ENCODE measurements at regions not wholly inside any gene's neighbourhood (a gene's known extent, or its start where the extent isn't known, plus 50 kb on each side); places are given as distances from the start of the nearest gene placed in this dataset.

- no peak for DNase-seq (ENCODE audit: low read depth, low spot score)
- H3K9me3 ChIP-seq (ENCODE audit: control insufficient read depth in 1 of 2, insufficient read depth in 1 of 2, low read depth in 1 of 2, low read length in 2 of 2) = no peaks in the 10 kb centered on the region
- intact Hi-C loops (cut with micrococcal nuclease) = no loop called here
- no peak overlapping the region for H3K4me2 ChIP-seq (ENCODE audit: low read length)
- no peaks in the 10 kb centered on the region for H3K27me3 ChIP-seq (ENCODE audit: insufficient read depth, low read length)
- no peak overlapping the region for H3K4me3 ChIP-seq (replicated peaks in 1 of 2; ENCODE audit: low read depth in 1 of 2, low read length in 2 of 2)
- TF ChIP-seq EGR1 (IDR thresholded peaks at IDR 0.05; ENCODE audit: low read depth) (no peak), FOSL1 (IDR thresholded peaks at IDR 0.05; ENCODE audit: low read depth) (no peak), RAD21 (IDR thresholded peaks at IDR 0.05; ENCODE audit: low read depth) (no peak), SIN3A (IDR thresholded peaks at IDR 0.05; ENCODE audit: low read depth) (no peak), SRF (IDR thresholded peaks at IDR 0.05; ENCODE audit: low read depth) (no peak), CEBPB (IDR thresholded peaks at IDR 0.05; ENCODE audit: low read depth) (no peak), EZH2phosphoT487 (IDR thresholded peaks at IDR 0.05; ENCODE audit: borderline replicate concordance) (no peak), SP1 (IDR thresholded peaks at IDR 0.05; ENCODE audit: low read depth) (no peak), ZNF274 (IDR thresholded peaks at IDR 0.05; ENCODE audit: low read depth, low read length) (no peak), CBX3 (IDR thresholded peaks at IDR 0.05; ENCODE audit: low read depth) (no peak), ZFX (IDR thresholded peaks at IDR 0.05) (no peak), YY1 (IDR thresholded peaks at IDR 0.05; ENCODE audit: extremely low read depth, insufficient replicate concordance, low read depth, low read length) (no peak), JUND (IDR thresholded peaks at IDR 0.05) (no peak)
- TF ChIP-seq, protein P1, sequence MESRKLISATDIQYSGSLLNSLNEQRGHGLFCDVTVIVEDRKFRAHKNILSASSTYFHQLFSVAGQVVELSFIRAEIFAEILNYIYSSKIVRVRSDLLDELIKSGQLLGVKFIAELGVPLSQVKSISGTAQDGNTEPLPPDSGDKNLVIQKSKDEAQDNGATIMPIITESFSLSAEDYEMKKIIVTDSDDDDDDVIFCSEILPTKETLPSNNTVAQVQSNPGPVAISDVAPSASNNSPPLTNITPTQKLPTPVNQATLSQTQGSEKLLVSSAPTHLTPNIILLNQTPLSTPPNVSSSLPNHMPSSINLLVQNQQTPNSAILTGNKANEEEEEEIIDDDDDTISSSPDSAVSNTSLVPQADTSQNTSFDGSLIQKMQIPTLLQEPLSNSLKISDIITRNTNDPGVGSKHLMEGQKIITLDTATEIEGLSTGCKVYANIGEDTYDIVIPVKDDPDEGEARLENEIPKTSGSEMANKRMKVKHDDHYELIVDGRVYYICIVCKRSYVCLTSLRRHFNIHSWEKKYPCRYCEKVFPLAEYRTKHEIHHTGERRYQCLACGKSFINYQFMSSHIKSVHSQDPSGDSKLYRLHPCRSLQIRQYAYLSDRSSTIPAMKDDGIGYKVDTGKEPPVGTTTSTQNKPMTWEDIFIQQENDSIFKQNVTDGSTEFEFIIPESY (IDR thresholded peaks at IDR 0.05; ENCODE audit: extremely low read depth, insufficient replicate concordance, low read length) = no peak
- TF ChIP-seq, protein P2, sequence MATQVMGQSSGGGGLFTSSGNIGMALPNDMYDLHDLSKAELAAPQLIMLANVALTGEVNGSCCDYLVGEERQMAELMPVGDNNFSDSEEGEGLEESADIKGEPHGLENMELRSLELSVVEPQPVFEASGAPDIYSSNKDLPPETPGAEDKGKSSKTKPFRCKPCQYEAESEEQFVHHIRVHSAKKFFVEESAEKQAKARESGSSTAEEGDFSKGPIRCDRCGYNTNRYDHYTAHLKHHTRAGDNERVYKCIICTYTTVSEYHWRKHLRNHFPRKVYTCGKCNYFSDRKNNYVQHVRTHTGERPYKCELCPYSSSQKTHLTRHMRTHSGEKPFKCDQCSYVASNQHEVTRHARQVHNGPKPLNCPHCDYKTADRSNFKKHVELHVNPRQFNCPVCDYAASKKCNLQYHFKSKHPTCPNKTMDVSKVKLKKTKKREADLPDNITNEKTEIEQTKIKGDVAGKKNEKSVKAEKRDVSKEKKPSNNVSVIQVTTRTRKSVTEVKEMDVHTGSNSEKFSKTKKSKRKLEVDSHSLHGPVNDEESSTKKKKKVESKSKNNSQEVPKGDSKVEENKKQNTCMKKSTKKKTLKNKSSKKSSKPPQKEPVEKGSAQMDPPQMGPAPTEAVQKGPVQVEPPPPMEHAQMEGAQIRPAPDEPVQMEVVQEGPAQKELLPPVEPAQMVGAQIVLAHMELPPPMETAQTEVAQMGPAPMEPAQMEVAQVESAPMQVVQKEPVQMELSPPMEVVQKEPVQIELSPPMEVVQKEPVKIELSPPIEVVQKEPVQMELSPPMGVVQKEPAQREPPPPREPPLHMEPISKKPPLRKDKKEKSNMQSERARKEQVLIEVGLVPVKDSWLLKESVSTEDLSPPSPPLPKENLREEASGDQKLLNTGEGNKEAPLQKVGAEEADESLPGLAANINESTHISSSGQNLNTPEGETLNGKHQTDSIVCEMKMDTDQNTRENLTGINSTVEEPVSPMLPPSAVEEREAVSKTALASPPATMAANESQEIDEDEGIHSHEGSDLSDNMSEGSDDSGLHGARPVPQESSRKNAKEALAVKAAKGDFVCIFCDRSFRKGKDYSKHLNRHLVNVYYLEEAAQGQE (IDR thresholded peaks at IDR 0.05; ENCODE audit: low read depth) = no peak
- TF ChIP-seq, protein P3, sequence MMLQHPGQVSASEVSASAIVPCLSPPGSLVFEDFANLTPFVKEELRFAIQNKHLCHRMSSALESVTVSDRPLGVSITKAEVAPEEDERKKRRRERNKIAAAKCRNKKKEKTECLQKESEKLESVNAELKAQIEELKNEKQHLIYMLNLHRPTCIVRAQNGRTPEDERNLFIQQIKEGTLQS (IDR thresholded peaks at IDR 0.05) = no peak
- no peak overlapping the region for H3K9ac ChIP-seq (ENCODE audit: low read length)
- no peak for ATAC-seq
- H2AFZ ChIP-seq (ENCODE audit: low read depth, low read length, poor library complexity, severe bottlenecking) = no peak overlapping the region
- CTCF ChIA-PET = no interaction called here
- no peaks in the 10 kb centered on the region for H3K9me2 ChIP-seq (ENCODE audit: insufficient read depth)
- H3K36me3 ChIP-seq (ENCODE audit: control insufficient read depth in 1 of 2, insufficient read depth in 2 of 2, low read length in 2 of 2) = no peaks in the 10 kb centered on the region
- RAD21 ChIA-PET (ENCODE audit: low non-redundant PET in 1 of 2, low total read pairs in 2 of 2, uncharacterized antibody in 2 of 2, unreplicated experiment in 2 of 2) = no interaction called here
- H3K79me2 ChIP-seq (ENCODE audit: insufficient read depth, low read length) = no peaks in the 10 kb centered on the region
- H3K27ac ChIP-seq (ENCODE audit: low read depth, low read length) = no peak overlapping the region
- POLR2A ChIA-PET = no interaction called here
- BruUV-seq (replicated peaks) = no TSS peak
- no peaks in the 10 kb centered on the region for H4K20me1 ChIP-seq (ENCODE audit: insufficient read depth)
- no peaks in the 10 kb centered on the region for H3K4me1 ChIP-seq (ENCODE audit: control insufficient read depth in 1 of 2, insufficient read depth in 2 of 2, low read length in 2 of 2)
These were observed 489.8 kb upstream of the CTSO start for GRCh38 chr4:156443488-156443887.

All from HCT116 (cell line).